ENCODE measurements at regions not wholly inside any gene's neighbourhood (a gene's known extent, or its start where the extent isn't known, plus 50 kb on each side); places are given as distances from the start of the nearest gene placed in this dataset.
"Not testable (repeated sequence)": the region's sequence is repeated elsewhere in the genome, so short reads cannot be mapped to it uniquely, and the experiment has no call there.

- no peak for TF ChIP-seq CTCF (conservative IDR thresholded peaks at IDR 0.05; ENCODE audit: low read depth, low read length)
- no peak for DNase-seq (ENCODE audit: low read depth)
Observed at GRCh38 chr6:84596488-84596887, 167.9 kb downstream of the TBX18 start.

GRCh38 chr6:84588697-84589080 lies 175.7 kb downstream of the TBX18 start:
- no peak for DNase-seq (ENCODE audit: low read depth)
- no peak overlapping the region for H3K4me3 ChIP-seq (ENCODE audit: low read length)
- no peak for TF ChIP-seq CTCF (conservative IDR thresholded peaks at IDR 0.05; ENCODE audit: low read depth, low read length)

More at GRCh38 chr6:84596488-84596887, 167.9 kb downstream of the TBX18 start:
- H3K4me3 ChIP-seq (ENCODE audit: low read length): no peak overlapping the region

- not testable (repeated sequence) for DNase-seq (ENCODE audit: low read depth); H3K4me3 ChIP-seq (ENCODE audit: low read length)
Observed at GRCh38 chr6:84587994-84588696, 176.3 kb downstream of the TBX18 start.

GRCh38 chr6:84587202-84587940 lies 177.0 kb downstream of the TBX18 start:
- DNase-seq (ENCODE audit: low read depth); H3K4me3 ChIP-seq (ENCODE audit: low read length): not testable (repeated sequence)

- no peak for DNase-seq (ENCODE audit: low read depth)
- H3K4me3 ChIP-seq (ENCODE audit: low read length): no peak overlapping the region
- no peak for TF ChIP-seq CTCF (conservative IDR thresholded peaks at IDR 0.05; ENCODE audit: low read depth, low read length)
Observed at GRCh38 chr6:84583784-84584183, 180.6 kb downstream of the TBX18 start.

GRCh38 chr6:84582997-84583396 lies 181.4 kb downstream of the TBX18 start:
- no peak for TF ChIP-seq CTCF (conservative IDR thresholded peaks at IDR 0.05; ENCODE audit: low read depth, low read length)
- no peak overlapping the region for H3K4me3 ChIP-seq (ENCODE audit: low read length)
- DNase-seq (ENCODE audit: low read depth): no peak

- TF ChIP-seq CTCF (conservative IDR thresholded peaks at IDR 0.05; ENCODE audit: low read depth, low read length): no peak
- DNase-seq (ENCODE audit: low read depth): peak; percentile 53
- no peak overlapping the region for H3K4me3 ChIP-seq (ENCODE audit: low read length)
Observed at GRCh38 chr6:84581494-84582259, 182.7 kb downstream of the TBX18 start.

Data from retinal pigment epithelial cell (primary cell).